ENCODE measurements at regions not wholly inside any gene's neighbourhood (a gene's known extent, or its start where the extent isn't known, plus 50 kb on each side); places are given as distances from the start of the nearest gene placed in this dataset.

- no peak for TF ChIP-seq SIN3A (IDR thresholded peaks at IDR 0.05; ENCODE audit: borderline replicate concordance, insufficient read depth, low read length)
- no peak for TF ChIP-seq TAF1 (IDR thresholded peaks at IDR 0.05; ENCODE audit: borderline replicate concordance, insufficient read depth, low read length)
These were observed 365.3 kb downstream of the MTRR start for GRCh38 chr5:8234179-8234770.

Measured in PFSK-1 (cell line).